H1 (cell line): ENCODE measurements at regions not wholly inside any gene's neighbourhood (a gene's known extent, or its start where the extent isn't known, plus 50 kb on each side); places are given as distances from the start of the nearest gene placed in this dataset.

Source experiments
- CTCF ChIA-PET: fragments of 300-600 bp; sonication (Branson Sonifier 250); formaldehyde crosslinking; loops from one replicate; lab custom pipeline; 2021; ENCODE audit not compliant: partially characterized antibody; lab: Charles Lee
- POLR2A ChIA-PET: fragments of 300-600 bp; sonication (Branson Sonifier 250); formaldehyde crosslinking; loops from one replicate; lab custom pipeline; 2021; ENCODE audit warnings: inconsistent platforms; ENCODE audit not compliant: partially characterized antibody; lab: Charles Lee
- DNase-seq, 2 experiments: peaks; one replicate each; pipeline versions ENCODE4 v3.0.0 to v3.0.0-alpha.2; 2010 to 2022; ENCODE audit warnings: low spot score in 2 of 2, low read depth in 1 of 2, mixed read lengths in 1 of 2
- FAIRE-seq: peaks from 2 replicates; lab custom pipeline; 2011; peaks lifted over from hg19 to GRCh38; lab: Jason Lieb, UNC
- H2AFZ ChIP-seq: 2 replicates; pipeline ENCODE4 v1.8.1; 2012; ENCODE audit warnings: low read length, inconsistent platforms
- H2AK5ac ChIP-seq: 2 replicates; pipeline ENCODE4 v1.6.1; 2013; ENCODE audit warnings: low read depth, low read length
- H2BK120ac ChIP-seq: replicated peaks from 2 replicates; pipeline ENCODE3; 2013; ENCODE audit warnings: low read depth, low read length, inconsistent platforms
- H2BK12ac ChIP-seq: 2 replicates; pipeline ENCODE4 v1.6.1; 2013; ENCODE audit warnings: low read depth, low read length
- H2BK15ac ChIP-seq: 2 replicates; pipeline ENCODE4 v1.6.1; 2013; ENCODE audit warnings: low read length
- H2BK20ac ChIP-seq: 2 replicates; pipeline ENCODE4 v1.6.1; 2013; ENCODE audit warnings: low read length
- H2BK5ac ChIP-seq: 2 replicates; pipeline ENCODE4 v1.6.1; 2013; ENCODE audit warnings: low read depth, low read length
- H3K14ac ChIP-seq: 2 replicates; pipeline ENCODE4 v1.6.1; 2013; ENCODE audit warnings: inconsistent platforms; ENCODE audit not compliant: insufficient read length
- H3K18ac ChIP-seq: 2 replicates; pipeline ENCODE4 v1.6.1; 2013; ENCODE audit warnings: low read length; ENCODE audit errors: extremely low read depth
- H3K23ac ChIP-seq: 2 replicates; pipeline ENCODE4 v1.6.1; 2013; ENCODE audit warnings: inconsistent platforms; ENCODE audit not compliant: insufficient read length
- H3K23me2 ChIP-seq: 2 replicates; pipeline ENCODE4 v1.6.1; 2013; ENCODE audit warnings: low read depth, low read length
- H3K27ac ChIP-seq: 2 replicates; pipeline ENCODE4 v1.6.1; 2011; ENCODE audit warnings: low read depth, low read length, inconsistent platforms
- H3K27me3 ChIP-seq, 4 experiments: replicated peaks in 1 of 4; 1 replicate in 1 of 4; 2 replicates in 3 of 4; pipeline versions ENCODE4 v1.6.1 to v1.8.1; 2011 to 2013; ENCODE audit warnings: low read length in 3 of 4, mild to moderate bottlenecking in 3 of 4, inconsistent platforms in 2 of 4, mixed read lengths in 2 of 4, moderate library complexity in 1 of 4; ENCODE audit not compliant: control insufficient read depth in 3 of 4, insufficient read depth in 3 of 4; ENCODE audit errors: extremely low read depth in 1 of 4
- H3K36me3 ChIP-seq, 4 experiments: 2 replicates each; pipeline versions ENCODE4 v1.6.1 to v1.8.1; 2011 to 2013; ENCODE audit warnings: mild to moderate bottlenecking in 4 of 4, low read length in 3 of 4, moderate library complexity in 2 of 4, control low read depth in 1 of 4, inconsistent platforms in 1 of 4; ENCODE audit not compliant: insufficient read depth in 4 of 4, control insufficient read depth in 2 of 4
- H3K4ac ChIP-seq: replicated peaks from 2 replicates; pipeline ENCODE3; 2013; ENCODE audit warnings: low read length, low read depth, mixed read lengths, inconsistent platforms; ENCODE audit not compliant: insufficient read length
- H3K4me1 ChIP-seq, 4 experiments: replicated peaks in 1 of 4; 1 replicate in 1 of 4; 2 replicates in 3 of 4; pipeline versions ENCODE4 v1.6.1 to v1.8.1; 2011 to 2013; ENCODE audit warnings: low read length in 3 of 4, inconsistent platforms in 2 of 4, mixed read lengths in 1 of 4; ENCODE audit not compliant: insufficient read depth in 4 of 4, control insufficient read depth in 3 of 4
- H3K4me2 ChIP-seq, 2 experiments: 2 replicates each; pipeline versions ENCODE4 v1.6.1 to v1.8.1; 2011 to 2013; ENCODE audit warnings: low read depth in 2 of 2, low read length in 2 of 2, control low read depth in 1 of 2, inconsistent platforms in 1 of 2, mild to moderate bottlenecking in 1 of 2; ENCODE audit not compliant: insufficient read depth in 1 of 2
- H3K4me3 ChIP-seq, 4 experiments: fragments of 200-600, 300-600 bp in 1 of 4; sonication (generic), shearing (Covaris generic), sonication (Bioruptor Twin) in 1 of 4; 2 replicates each; pipeline versions ENCODE4 v1.5.1 to v1.8.1; 2011 to 2016; ENCODE audit warnings: low read length in 4 of 4, low read depth in 3 of 4, control low read depth in 2 of 4, inconsistent platforms in 2 of 4, mild to moderate bottlenecking in 2 of 4, mixed read lengths in 1 of 4, moderate library complexity in 1 of 4; ENCODE audit not compliant: insufficient read depth in 2 of 4; ENCODE audit errors: extremely low read depth in 1 of 4
- H3K56ac ChIP-seq: replicated peaks from 2 replicates; pipeline ENCODE3; 2013; ENCODE audit warnings: low read depth, mild to moderate bottlenecking, mixed read lengths, low read length, inconsistent platforms; ENCODE audit not compliant: insufficient read length
- H3K79me1 ChIP-seq: 2 replicates; pipeline ENCODE4 v1.6.1; 2013; ENCODE audit warnings: low read depth, low read length, control low read depth
- H3K79me2 ChIP-seq, 2 experiments: 2 replicates each; pipeline versions ENCODE4 v1.6.1 to v1.8.1; 2012 to 2013; ENCODE audit warnings: low read length in 2 of 2, mild to moderate bottlenecking in 2 of 2, inconsistent platforms in 1 of 2; ENCODE audit not compliant: insufficient read depth in 2 of 2, control insufficient read depth in 1 of 2
- H3K9ac ChIP-seq, 4 experiments: replicated peaks in 1 of 4; 1 replicate in 1 of 4; 2 replicates in 3 of 4; pipeline versions ENCODE4 v1.6.1 to v1.8.1; 2011 to 2013; ENCODE audit warnings: low read depth in 3 of 4, low read length in 3 of 4, control low read depth in 2 of 4, mild to moderate bottlenecking in 2 of 4, moderate library complexity in 2 of 4, inconsistent platforms in 1 of 4; ENCODE audit errors: extremely low read depth in 1 of 4
- H3K9me3 ChIP-seq, 2 experiments: 2 replicates each; pipeline versions ENCODE4 v1.6.1 to v1.8.1; 2012 to 2013; ENCODE audit warnings: mild to moderate bottlenecking in 2 of 2, moderate library complexity in 2 of 2, control low read depth in 1 of 2, inconsistent platforms in 1 of 2, low read depth in 1 of 2, low read length in 1 of 2, mixed read lengths in 1 of 2; ENCODE audit not compliant: insufficient read depth in 2 of 2
- H4K20me1 ChIP-seq, 2 experiments: replicated peaks in 1 of 2; 2 replicates each; pipeline versions ENCODE3 to v1.8.1; 2011 to 2013; ENCODE audit warnings: inconsistent platforms in 2 of 2, low read length in 2 of 2, mild to moderate bottlenecking in 1 of 2; ENCODE audit not compliant: insufficient read depth in 2 of 2, control insufficient read depth in 1 of 2
- H4K5ac ChIP-seq: 2 replicates; pipeline ENCODE4 v1.6.1; 2013; ENCODE audit warnings: low read length, low read depth, mixed read lengths, inconsistent platforms; ENCODE audit not compliant: insufficient read length
- H4K8ac ChIP-seq: 2 replicates; pipeline ENCODE4 v1.8.0; 2013; ENCODE audit warnings: mild to moderate bottlenecking, moderate library complexity, low read length, inconsistent platforms; ENCODE audit not compliant: insufficient read depth; ENCODE audit errors: extremely low read depth
- H4K91ac ChIP-seq: replicated peaks from 2 replicates; pipeline ENCODE3; 2013; ENCODE audit warnings: low read length, mixed read lengths, inconsistent platforms; ENCODE audit not compliant: insufficient read length
- ASH2L ChIP-seq: fragments of 200-600, 300-600 bp; sonication (generic); IDR thresholded peaks from one replicate; pipeline ENCODE4 v1.7.1; 2017; ENCODE audit warnings: low read length
- CEBPB ChIP-seq: IDR thresholded peaks from 2 replicates; pipeline ENCODE4 v1.6.1; 2012; ENCODE audit warnings: low read depth, low read length
- E2F6 ChIP-seq: IDR thresholded peaks from 2 replicates; pipeline ENCODE4 v1.6.1; 2012; ENCODE audit warnings: inconsistent platforms
- EP300 ChIP-seq, 2 experiments: IDR thresholded peaks; 1 replicate in 1 of 2; 2 replicates in 1 of 2; pipeline ENCODE4 v1.6.1; 2011 to 2012; ENCODE audit warnings: low read depth in 2 of 2, low read length in 2 of 2, mild to moderate bottlenecking in 2 of 2, borderline replicate concordance in 1 of 2, inconsistent platforms in 1 of 2, moderate library complexity in 1 of 2
- EZH2 ChIP-seq: fragments of 200-600 bp; sonication (generic); IDR thresholded peaks from 2 replicates; pipeline ENCODE4 v1.7.1; 2012; ENCODE audit warnings: low read depth, mild to moderate bottlenecking, moderate library complexity, low read length, inconsistent platforms; ENCODE audit not compliant: severe bottlenecking
- FOSL1 ChIP-seq: IDR thresholded peaks from 2 replicates; pipeline ENCODE4 v1.6.1; 2011; ENCODE audit warnings: mild to moderate bottlenecking, low read depth, low read length, moderate library complexity; ENCODE audit not compliant: insufficient read depth
- MAX ChIP-seq: IDR thresholded peaks from 2 replicates; pipeline ENCODE4 v1.6.1; 2012; ENCODE audit warnings: inconsistent platforms
- RNF2 ChIP-seq: fragments of 200-900, 300-1000 bp; sonication (generic); IDR thresholded peaks from 2 replicates; pipeline ENCODE4 v1.7.1; 2016; ENCODE audit warnings: borderline replicate concordance, low read depth, mild to moderate bottlenecking, antibody characterized with exemption, low read length; ENCODE audit not compliant: poor library complexity, severe bottlenecking; ENCODE audit errors: missing control alignments
- SP4 ChIP-seq: IDR thresholded peaks from 2 replicates; pipeline ENCODE4 v1.6.1; 2012; ENCODE audit warnings: low read length, inconsistent platforms
- ZNF274 ChIP-seq: IDR thresholded peaks from 2 replicates; pipeline ENCODE4 v1.7.0; 2012; ENCODE audit warnings: low read length, borderline replicate concordance; ENCODE audit errors: extremely low read depth
- WGBS, 2 experiments: shearing (Covaris generic) in 1 of 2; methylation state at CpG; one replicate each; pipeline versions ENCODE4 v1.1.6 to v1.1.7; 2013 to 2015; ENCODE audit warnings: low lambda C conversion rate in 2 of 2, mixed read lengths in 2 of 2, inconsistent platforms in 1 of 2, low coverage in 1 of 2, missing lambda C conversion rate in 1 of 2; ENCODE audit not compliant: insufficient replicate concordance in 2 of 2, insufficient coverage in 1 of 2, insufficient read length in 1 of 2; ENCODE audit errors: extremely low coverage in 1 of 2, missing lambda C conversion rate in 1 of 2; 5-methylcytosine and 5-hydroxymethylcytosine counted together

- ChIA-PET POLR2A (interaction anchor here (1.6 kb wide), 1 partner anchor 12 kb away, joined by 6 read pairs; no protein-coding TSS in a partner anchor), CTCF (interaction anchor here (1.2 to 1.9 kb wide), 6 partner anchors 8 to 253 kb away, joined by 3 to 8 read pairs (median 5); partner anchors contain the start of gene PRDM1)
- H3K27me3 ChIP-seq, result peaks cover 47 to 93% (median 76%) of the 10 kb centered on the region in 4 experiments
- H3K9ac ChIP-seq, result peak overlapping the region in 2 of 4 experiments; percentile 5 to 20; a peak in 1 of 7 replicates
- no peaks in the 10 kb centered on the region for H3K79me2 ChIP-seq
- peak overlapping the region; percentile 7; the same call in 1 of the 2 replicates for H3K18ac ChIP-seq
- no peak overlapping the region for H2BK12ac ChIP-seq
- peak overlapping the region; percentile 53 to 88 (median 70) for H3K4me3 ChIP-seq
- H3K9me3 ChIP-seq, result no peaks in the 10 kb centered on the region
- no peak overlapping the region for H4K8ac ChIP-seq
- peaks cover 0 to 16% (median 7%) of the 10 kb centered on the region in 4 experiments; a peak in 6 of 7 replicates for H3K4me1 ChIP-seq
- no peak overlapping the region for H2AK5ac ChIP-seq
- 0 out of 2 replicates have a peak overlapping the region, but pooled peaks have one; percentile 70 for H2AFZ ChIP-seq
- H3K56ac ChIP-seq, result no peak overlapping the region
- H4K5ac ChIP-seq, result no peak overlapping the region
- no peak overlapping the region for H3K23ac ChIP-seq
- no peak overlapping the region for H3K4ac ChIP-seq
- DNase-seq, result peak in 1 of 2 experiments; percentile 65
- peaks cover 0 to 1% of the 10 kb centered on the region in 2 experiments for H4K20me1 ChIP-seq
- H3K14ac ChIP-seq, result no peak overlapping the region
- no peaks in the 10 kb centered on the region for H3K36me3 ChIP-seq
- 0 out of 2 replicates have a peak overlapping the region, but pooled peaks have one; percentile 29 for H2BK15ac ChIP-seq
- no peak overlapping the region for H4K91ac ChIP-seq
- H2BK20ac ChIP-seq, result 0 out of 2 replicates have a peak overlapping the region, but pooled peaks have one; percentile 32
- no peaks in the 10 kb centered on the region for H3K79me1 ChIP-seq
- peaks cover 26% of the 10 kb centered on the region for H3K23me2 ChIP-seq
- H3K4me2 ChIP-seq, result peak overlapping the region; percentile 100
- WGBS, 2 experiments, result 2% methylated on average over 38 of the region's 44 CpGs; no CpG with 5 or more reads in 1 of the 2 experiments
- no peak for FAIRE-seq
- TF ChIP-seq ASH2L, result no peak
- TF ChIP-seq FOSL1, result no peak
- TF ChIP-seq EZH2, result peak; percentile 75
- TF ChIP-seq EP300 (IDR thresholded peaks at IDR 0.05; ENCODE audit: borderline replicate concordance in 1 of 2, low read depth in 2 of 2, low read length in 2 of 2), result no peak
- TF ChIP-seq SP4, result no peak
- TF ChIP-seq RNF2, result no peak
- 0 out of 2 replicates have a peak, but pooled peaks have one; percentile 36 for TF ChIP-seq E2F6
- no peak for TF ChIP-seq MAX
- TF ChIP-seq ZNF274, result no peak
- TF ChIP-seq CEBPB, result peak; percentile 38; the same call in 1 of the 2 replicates
- no peak overlapping the region for H2BK120ac ChIP-seq
- no peak overlapping the region for H3K27ac ChIP-seq
- no peak overlapping the region for H2BK5ac ChIP-seq
Observed at GRCh38 chr6:105994118-105994590, 92.0 kb upstream of the PRDM1 start.
